Chondrocyte (in vitro differentiated cells): ENCODE measurements at regions not wholly inside any gene's neighbourhood (a gene's known extent, or its start where the extent isn't known, plus 50 kb on each side); places are given as distances from the start of the nearest gene placed in this dataset.

ENCODE experiments used
- DNase-seq: peaks from one replicate; pipeline ENCODE4 v3.0.0; 2021; ENCODE audit warnings: mixed read lengths, low spot score
- H3K27ac Mint-ChIP-seq: one replicate; pipeline ENCODE4 v1.8.0; 2021; ENCODE audit warnings: mild to moderate bottlenecking, moderate library complexity, mixed read lengths; ENCODE audit not compliant: unreplicated experiment
- H3K27me3 Mint-ChIP-seq: 2 replicates; pipeline ENCODE4 v1.8.0; 2021; ENCODE audit warnings: low read depth, mixed read lengths
- H3K36me3 Mint-ChIP-seq: 2 replicates; pipeline ENCODE4 v1.8.0; 2021; ENCODE audit warnings: low read depth, mixed read lengths
- H3K4me1 Mint-ChIP-seq: 2 replicates; pipeline ENCODE4 v1.8.0; 2021; ENCODE audit warnings: low read depth, mild to moderate bottlenecking, mixed read lengths
- H3K4me3 Mint-ChIP-seq: one replicate; pipeline ENCODE4 v1.8.0; 2021; ENCODE audit warnings: mild to moderate bottlenecking, moderate library complexity, mixed read lengths; ENCODE audit not compliant: unreplicated experiment
- H3K9me3 Mint-ChIP-seq: 2 replicates; pipeline ENCODE4 v1.8.0; 2021; ENCODE audit warnings: low read depth, mixed read lengths
- CTCF ChIP-seq: fragments of 200-600 bp; sonication (generic); IDR thresholded peaks from 2 replicates; pipeline ENCODE4 v1.5.0; 2021; ENCODE audit warnings: antibody characterized with exemption, mild to moderate bottlenecking, moderate library complexity

GRCh38 chr2:221002101-221002685, 569.9 kb downstream of the EPHA4 start:
- peaks cover 8% of the 10 kb centered on the region for H3K4me1 Mint-ChIP-seq
- no peak for TF ChIP-seq CTCF
- no peak overlapping the region for H3K4me3 Mint-ChIP-seq
- no peaks in the 10 kb centered on the region for H3K9me3 Mint-ChIP-seq
- no peaks in the 10 kb centered on the region for H3K27me3 Mint-ChIP-seq
- no peak for DNase-seq
- H3K27ac Mint-ChIP-seq = no peak overlapping the region
- no peaks in the 10 kb centered on the region for H3K36me3 Mint-ChIP-seq

- H3K36me3 Mint-ChIP-seq = no peaks in the 10 kb centered on the region
- no peak for DNase-seq
- no peak overlapping the region for H3K27ac Mint-ChIP-seq
- TF ChIP-seq CTCF = no peak
- H3K4me1 Mint-ChIP-seq = no peaks in the 10 kb centered on the region
- H3K4me3 Mint-ChIP-seq = no peak overlapping the region
- no peaks in the 10 kb centered on the region for H3K27me3 Mint-ChIP-seq
- no peaks in the 10 kb centered on the region for H3K9me3 Mint-ChIP-seq
Measured at GRCh38 chr2:221005338-221005737, 566.8 kb downstream of the EPHA4 start.

GRCh38 chr2:221006084-221006483, 566.0 kb downstream of the EPHA4 start:
- no peak for DNase-seq
- no peak for TF ChIP-seq CTCF
- H3K27me3 Mint-ChIP-seq = no peaks in the 10 kb centered on the region
- no peaks in the 10 kb centered on the region for H3K36me3 Mint-ChIP-seq
- H3K4me1 Mint-ChIP-seq = no peaks in the 10 kb centered on the region
- no peak overlapping the region for H3K27ac Mint-ChIP-seq
- H3K9me3 Mint-ChIP-seq = no peaks in the 10 kb centered on the region
- H3K4me3 Mint-ChIP-seq = no peak overlapping the region

GRCh38 chr2:221016551-221016950, 555.6 kb downstream of the EPHA4 start:
- Mint-ChIP-seq H3K4me3 (no peak overlapping the region), H3K36me3 (no peaks in the 10 kb centered on the region), H3K27ac (no peak overlapping the region), H3K27me3 (no peaks in the 10 kb centered on the region), H3K4me1 (peaks cover 19% of the 10 kb centered on the region), H3K9me3 (no peaks in the 10 kb centered on the region)
- no peak for DNase-seq
- TF ChIP-seq CTCF = no peak

- H3K4me3 Mint-ChIP-seq = no peak overlapping the region
- H3K9me3 Mint-ChIP-seq = no peaks in the 10 kb centered on the region
- H3K4me1 Mint-ChIP-seq = peaks cover 18% of the 10 kb centered on the region
- peak; percentile 6 for TF ChIP-seq CTCF
- no peak for DNase-seq
- no peaks in the 10 kb centered on the region for H3K36me3 Mint-ChIP-seq
- H3K27ac Mint-ChIP-seq = no peak overlapping the region
- no peaks in the 10 kb centered on the region for H3K27me3 Mint-ChIP-seq
Measured at GRCh38 chr2:221018262-221018661, 553.8 kb downstream of the EPHA4 start.
